22Rv1 (cell line): ENCODE measurements at regions not wholly inside any gene's neighbourhood (a gene's known extent, or its start where the extent isn't known, plus 50 kb on each side); places are given as distances from the start of the nearest gene placed in this dataset.

Source experiments
- H3K27ac ChIP-seq: fragments of 450-650 bp; 2 replicates; pipeline ENCODE4 v1.5.1; 2017
- CTCF ChIP-seq: fragments of 450-650 bp; IDR thresholded peaks from 2 replicates; pipeline ENCODE4 v1.5.1; 2017; ENCODE audit warnings: mild to moderate bottlenecking
- ZFX ChIP-seq: fragments of 450-650 bp; IDR thresholded peaks from 2 replicates; pipeline ENCODE4 v1.6.1; 2017; ENCODE audit warnings: antibody characterized with exemption, borderline replicate concordance

DNA sequence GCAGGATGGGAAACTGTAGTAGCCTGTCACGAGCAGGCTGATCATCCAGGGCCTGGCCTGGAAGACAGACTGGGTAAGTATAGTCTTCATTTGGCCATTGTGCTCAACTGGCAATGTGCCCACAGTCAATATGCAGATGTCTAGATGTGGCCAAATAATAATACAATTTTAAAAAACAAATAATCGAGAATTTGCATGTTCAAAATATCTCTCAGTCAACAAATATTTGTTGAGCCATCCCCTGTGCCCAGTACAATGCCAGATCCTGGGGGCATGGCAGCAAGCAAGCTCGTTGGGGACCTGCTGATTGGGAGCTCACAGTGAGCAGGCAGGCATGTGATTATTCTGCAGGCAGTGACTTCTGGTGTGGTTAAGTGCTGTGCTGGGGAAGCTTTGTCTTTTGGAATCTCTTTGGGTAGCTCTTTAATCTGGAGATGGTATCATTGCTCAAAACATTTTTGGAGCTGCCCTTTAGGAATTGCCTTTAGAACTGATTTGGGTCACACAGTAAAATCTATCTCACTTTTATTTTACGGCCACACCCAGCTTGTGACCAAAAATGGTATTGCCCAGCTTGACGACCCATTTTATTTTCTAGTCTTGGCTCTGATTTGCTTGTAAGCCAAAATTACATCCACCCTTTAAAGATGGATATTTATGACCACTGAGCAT lies 92.2 kb downstream of the PLCE1 start:
- TF ChIP-seq CTCF (no peak), ZFX (no peak)
- H3K27ac ChIP-seq, result no peak overlapping the region

DNA sequence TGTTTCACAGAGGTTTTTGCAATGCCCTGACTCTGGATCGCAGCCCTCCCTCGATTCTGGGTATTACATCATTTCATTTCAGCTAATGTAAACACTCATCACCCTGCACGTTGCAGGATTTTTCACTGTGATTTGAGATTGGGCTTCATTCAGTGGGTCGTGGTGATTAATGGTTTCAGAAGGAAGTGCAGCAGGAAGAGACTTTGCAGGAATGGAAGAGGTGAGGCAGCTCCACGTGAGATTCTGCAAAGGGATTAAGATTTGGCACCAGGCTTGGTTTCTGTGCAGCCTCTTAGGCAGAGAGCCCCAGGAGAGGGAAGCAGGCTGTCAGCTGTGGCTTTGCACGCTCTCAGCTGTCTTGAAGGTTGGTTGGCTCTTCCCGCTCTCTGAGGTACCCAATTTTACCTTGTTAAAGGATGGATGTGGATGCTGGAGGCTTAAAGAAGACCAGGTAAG lies 95.2 kb downstream of the PLCE1 start:
- TF ChIP-seq ZFX, result no peak
- TF ChIP-seq CTCF, result no peak
- no peak overlapping the region for H3K27ac ChIP-seq

- no peak overlapping the region for H3K27ac ChIP-seq
- no peak for TF ChIP-seq CTCF
- no peak for TF ChIP-seq ZFX
Measured at GRCh38 chr10:94091649-94092048, 97.9 kb downstream of the PLCE1 start.

GRCh38 chr10:94092848-94093247 lies 99.1 kb downstream of the PLCE1 start:
- H3K27ac ChIP-seq, result no peak overlapping the region
- TF ChIP-seq CTCF (no peak), ZFX (no peak)

GRCh38 chr10:94093286-94093905 lies 99.7 kb downstream of the PLCE1 start:
- H3K27ac ChIP-seq, result no peak overlapping the region
- TF ChIP-seq ZFX (no peak), CTCF (no peak)

GRCh38 chr10:94094540-94094939 lies 100.8 kb downstream of the PLCE1 start:
- TF ChIP-seq ZFX, result no peak
- no peak for TF ChIP-seq CTCF
- H3K27ac ChIP-seq, result no peak overlapping the region

GRCh38 chr10:94097656-94098055 lies 103.9 kb downstream of the PLCE1 start:
- no peak overlapping the region for H3K27ac ChIP-seq
- no peak for TF ChIP-seq ZFX
- no peak for TF ChIP-seq CTCF
